Lower lobe of right lung (tissue), 2 donors: ENCODE measurements at regions not wholly inside any gene's neighbourhood (a gene's known extent, or its start where the extent isn't known, plus 50 kb on each side); places are given as distances from the start of the nearest gene placed in this dataset.
"Not testable (repeated sequence)": the region's sequence is repeated elsewhere in the genome, so short reads cannot be mapped to it uniquely, and the experiment has no call there.

ENCODE experiments used
- ATAC-seq, 2 donors: fragments of 200-7000 bp; cut with Tn5 transposase; one replicate each; pipeline ENCODE4 v1.9.1; 2020 to 2022; ENCODE audit warnings: mild to moderate bottlenecking in 2 of 2, moderate library complexity in 2 of 2
- DNase-seq: peaks from one replicate; pipeline ENCODE4 v3.0.0-alpha.2; 2020
- H3K27ac ChIP-seq: fragments of 200-600 bp; one replicate; pipeline ENCODE4 v1.8.0; 2022
- H3K27me3 ChIP-seq: fragments of 200-600 bp; one replicate; pipeline ENCODE4 v1.8.0; 2022; ENCODE audit warnings: low read depth
- H3K36me3 ChIP-seq: fragments of 200-600 bp; one replicate; pipeline ENCODE4 v1.8.0; 2022; ENCODE audit warnings: mild to moderate bottlenecking
- H3K4me1 ChIP-seq: fragments of 200-600 bp; one replicate; pipeline ENCODE4 v1.8.0; 2022
- H3K4me3 ChIP-seq: fragments of 200-600 bp; one replicate; pipeline ENCODE4 v1.8.0; 2022; ENCODE audit warnings: mild to moderate bottlenecking
- H3K9me3 ChIP-seq: fragments of 200-600 bp; one replicate; pipeline ENCODE4 v1.8.0; 2022
- intact Hi-C: fragments of 100-400 bp; cut with DNase I; formaldehyde crosslinking; loops from one replicate; pipeline ENCODE4 v1.11.0; 2022
- TF ChIP-seq, protein P1 (sequence below): fragments of 200-600 bp; IDR thresholded peaks from one replicate; pipeline ENCODE4 v1.8.0; 2022; ENCODE audit warnings: antibody characterized with exemption, mild to moderate bottlenecking
- donor health status: DM: no; HTN: yes; CAD: no; lungs with severe emphysema.

DNA sequence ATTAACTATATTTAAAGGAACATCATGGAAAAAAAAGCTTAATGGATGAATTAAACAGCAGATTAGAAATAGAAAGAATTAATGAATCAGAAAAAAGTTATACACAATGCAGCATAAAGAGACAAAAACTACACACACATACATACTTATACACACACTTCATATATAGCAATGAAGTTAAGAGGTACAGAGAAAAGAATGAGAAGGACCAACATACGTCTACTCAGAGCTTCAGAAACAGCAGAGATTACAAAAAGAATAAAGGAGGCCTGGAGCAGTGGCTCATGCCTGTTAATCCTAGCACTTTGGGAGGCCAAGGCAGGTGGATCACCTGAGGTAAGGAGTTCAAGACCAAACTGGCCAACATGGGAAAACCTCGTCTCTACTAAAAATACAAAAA, 133.9 kb upstream of the TNPO1 start:
- intact Hi-C loops, result no loop called here
- no peak overlapping the region for H3K4me3 ChIP-seq
- DNase-seq, result no peak
- no peaks in the 10 kb centered on the region for H3K27me3 ChIP-seq
- H3K9me3 ChIP-seq, result peaks cover 4% of the 10 kb centered on the region
- no peaks in the 10 kb centered on the region for H3K36me3 ChIP-seq
- no peaks in the 10 kb centered on the region for H3K4me1 ChIP-seq
- no peak overlapping the region for H3K27ac ChIP-seq
- TF ChIP-seq, protein P1, sequence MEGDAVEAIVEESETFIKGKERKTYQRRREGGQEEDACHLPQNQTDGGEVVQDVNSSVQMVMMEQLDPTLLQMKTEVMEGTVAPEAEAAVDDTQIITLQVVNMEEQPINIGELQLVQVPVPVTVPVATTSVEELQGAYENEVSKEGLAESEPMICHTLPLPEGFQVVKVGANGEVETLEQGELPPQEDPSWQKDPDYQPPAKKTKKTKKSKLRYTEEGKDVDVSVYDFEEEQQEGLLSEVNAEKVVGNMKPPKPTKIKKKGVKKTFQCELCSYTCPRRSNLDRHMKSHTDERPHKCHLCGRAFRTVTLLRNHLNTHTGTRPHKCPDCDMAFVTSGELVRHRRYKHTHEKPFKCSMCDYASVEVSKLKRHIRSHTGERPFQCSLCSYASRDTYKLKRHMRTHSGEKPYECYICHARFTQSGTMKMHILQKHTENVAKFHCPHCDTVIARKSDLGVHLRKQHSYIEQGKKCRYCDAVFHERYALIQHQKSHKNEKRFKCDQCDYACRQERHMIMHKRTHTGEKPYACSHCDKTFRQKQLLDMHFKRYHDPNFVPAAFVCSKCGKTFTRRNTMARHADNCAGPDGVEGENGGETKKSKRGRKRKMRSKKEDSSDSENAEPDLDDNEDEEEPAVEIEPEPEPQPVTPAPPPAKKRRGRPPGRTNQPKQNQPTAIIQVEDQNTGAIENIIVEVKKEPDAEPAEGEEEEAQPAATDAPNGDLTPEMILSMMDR, result no peak
- ATAC-seq, result no peak

DNA sequence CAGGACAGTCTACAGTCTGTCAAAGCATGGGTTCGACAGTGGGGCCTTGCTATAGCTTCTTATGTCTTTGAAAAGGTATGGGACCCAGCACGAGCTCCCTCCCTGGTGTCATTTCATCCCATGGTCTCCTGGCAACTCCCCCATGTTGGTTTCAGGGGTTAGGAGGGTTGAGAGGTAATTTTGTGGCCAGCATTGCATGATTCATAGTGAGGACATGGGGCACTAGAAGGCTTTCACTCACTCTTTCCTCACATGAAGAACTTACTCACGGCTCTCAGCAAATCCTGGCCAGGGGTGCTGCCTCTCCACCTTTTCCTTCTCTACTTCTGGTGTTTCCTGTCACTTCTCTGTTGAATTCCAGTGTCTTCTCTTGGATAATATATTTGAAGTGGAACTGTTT, 134.7 kb upstream of the TNPO1 start:
- ATAC-seq (no peak), DNase-seq (no peak)
- Histone ChIP-seq H3K27ac (no peak overlapping the region), H3K4me3 (no peak overlapping the region), H3K36me3 (no peaks in the 10 kb centered on the region), H3K4me1 (no peaks in the 10 kb centered on the region), H3K9me3 (peaks cover 4% of the 10 kb centered on the region), H3K27me3 (no peaks in the 10 kb centered on the region)
- intact Hi-C loops, result no loop called here
- TF ChIP-seq, protein P1, result no peak

DNA sequence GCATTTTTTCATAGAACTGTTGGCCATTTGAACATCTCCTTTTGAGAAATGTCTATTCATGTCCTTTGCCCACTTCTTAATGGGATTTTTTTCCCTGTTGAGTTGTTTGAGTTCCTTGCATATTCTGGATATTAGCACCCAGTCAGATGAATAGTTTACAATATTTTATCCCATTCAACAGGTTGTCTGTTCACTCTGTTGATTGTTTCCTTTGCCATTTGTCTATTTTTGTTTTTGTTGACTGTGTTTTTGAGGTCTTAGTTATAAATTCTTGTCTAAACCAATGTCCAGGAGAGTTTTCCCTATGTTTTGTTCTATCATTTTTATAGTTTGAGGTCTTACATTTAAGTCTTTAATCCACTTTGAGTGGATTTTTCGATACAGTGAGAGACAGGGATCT, 139.0 kb upstream of the TNPO1 start:
- intact Hi-C loops, result no loop called here
- H3K27me3 ChIP-seq, result no peaks in the 10 kb centered on the region
- no peak for ATAC-seq

DNA sequence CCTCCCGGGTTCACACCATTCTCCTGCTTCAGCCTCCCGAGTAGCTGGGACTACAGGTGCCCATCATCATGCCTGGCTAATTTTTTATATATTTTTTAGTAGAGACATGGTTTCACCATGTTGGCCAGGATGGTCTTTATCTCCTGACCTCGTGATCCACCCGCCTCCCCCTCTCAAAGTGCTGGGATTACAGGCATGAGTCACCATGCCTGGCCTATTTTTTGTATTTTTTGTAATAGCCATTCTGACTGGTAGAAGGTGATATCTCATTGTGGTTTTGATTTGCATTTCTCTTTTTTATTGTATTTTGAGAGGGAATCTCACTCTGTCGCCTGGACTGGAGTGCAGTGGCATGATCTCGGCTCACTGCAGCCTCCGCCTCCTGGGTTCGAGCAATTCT, 139.6 kb upstream of the TNPO1 start:
- H3K27ac ChIP-seq, H3K9me3 ChIP-seq, H3K4me3 ChIP-seq, H3K36me3 ChIP-seq, DNase-seq, H3K27me3 ChIP-seq, intact Hi-C loops, H3K4me1 ChIP-seq, ATAC-seq: not testable (repeated sequence)

More for the DNA sequence above, 139.0 kb upstream of the TNPO1 start:
- Histone ChIP-seq H3K9me3 (no peaks in the 10 kb centered on the region), H3K27ac (no peak overlapping the region), H3K4me1 (no peaks in the 10 kb centered on the region), H3K36me3 (no peaks in the 10 kb centered on the region), H3K4me3 (no peak overlapping the region)
- TF ChIP-seq, protein P1, result no peak
- no peak for DNase-seq

DNA sequence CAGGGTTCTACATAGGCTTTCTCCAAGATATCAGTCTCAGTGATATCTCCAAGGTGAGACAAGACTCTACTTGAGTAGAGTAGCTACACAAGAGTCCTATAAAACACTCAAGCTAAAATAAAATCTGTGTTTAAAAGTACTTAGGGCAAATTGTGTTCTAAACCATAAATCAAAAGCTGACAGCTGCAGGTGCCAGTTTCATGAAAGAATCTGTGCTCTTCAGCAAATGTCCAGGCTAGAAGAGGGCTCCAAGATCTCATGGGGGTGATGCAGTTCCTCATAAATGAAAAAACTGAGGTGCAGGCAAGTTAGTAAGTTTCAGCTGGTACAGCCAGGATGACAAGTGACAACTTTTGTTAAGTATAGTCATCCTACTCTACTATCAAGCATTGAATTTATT, 142.8 kb upstream of the TNPO1 start:
- TF ChIP-seq, protein P1, result no peak
- Histone ChIP-seq H3K9me3 (no peaks in the 10 kb centered on the region), H3K36me3 (no peaks in the 10 kb centered on the region), H3K27me3 (no peaks in the 10 kb centered on the region), H3K4me1 (no peaks in the 10 kb centered on the region), H3K4me3 (no peak overlapping the region), H3K27ac (no peak overlapping the region)
- intact Hi-C loops, result no loop called here
- DNase-seq, result no peak
- ATAC-seq, result no peak

DNA sequence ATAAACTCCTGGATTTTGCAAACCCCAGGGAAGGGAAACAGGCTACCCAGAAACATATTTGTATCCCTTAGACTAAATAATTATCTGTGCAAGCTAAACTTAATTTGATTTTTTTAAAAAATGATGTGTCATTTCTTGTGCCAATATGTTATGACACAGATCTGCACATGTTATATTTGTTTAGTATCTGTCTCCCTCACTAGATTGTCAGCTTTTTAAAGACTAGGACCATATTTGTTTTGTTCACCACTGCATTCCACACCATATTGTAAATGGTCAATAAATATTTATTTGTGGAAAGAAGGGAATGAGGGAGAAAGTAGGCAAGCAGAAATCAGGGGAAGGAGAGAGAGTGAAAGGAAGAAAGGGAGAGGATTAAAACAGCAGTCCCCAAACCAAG, 143.3 kb upstream of the TNPO1 start:
- no peak overlapping the region for H3K4me3 ChIP-seq
- H3K27me3 ChIP-seq, result no peaks in the 10 kb centered on the region
- intact Hi-C loops, result no loop called here
- DNase-seq (no peak), ATAC-seq (no peak)
- no peaks in the 10 kb centered on the region for H3K36me3 ChIP-seq
- H3K27ac ChIP-seq, result no peak overlapping the region
- no peaks in the 10 kb centered on the region for H3K9me3 ChIP-seq
- TF ChIP-seq, protein P1, result no peak
- no peaks in the 10 kb centered on the region for H3K4me1 ChIP-seq
